HEK293 (cell line): ENCODE measurements at regions not wholly inside any gene's neighbourhood (a gene's known extent, or its start where the extent isn't known, plus 50 kb on each side); places are given as distances from the start of the nearest gene placed in this dataset.

Experiments used
- MEIS1 ChIP-seq: sonication (generic); formaldehyde crosslinking; IDR thresholded peaks from 2 replicates; pipeline ENCODE4 v1.8.1; 2022; ENCODE audit warnings: missing genetic modification reagents, mild to moderate bottlenecking, borderline replicate concordance
- TRIM28 ChIP-seq: IDR thresholded peaks from 2 replicates; pipeline ENCODE4 v1.6.1; 2011; ENCODE audit warnings: low read length, control low read depth, borderline replicate concordance
- YY2 ChIP-seq: fragments of 450-650 bp; formaldehyde crosslinking; IDR thresholded peaks from 2 replicates; pipeline ENCODE4 v1.5.1; 2016; ENCODE audit warnings: missing biosample characterization, missing genetic modification characterization
- ZBTB21 ChIP-seq: fragments of 450-650 bp; formaldehyde crosslinking; IDR thresholded peaks from 2 replicates; pipeline ENCODE4 v1.5.1; 2017; ENCODE audit warnings: missing biosample characterization, missing genetic modification characterization
- ZBTB7A ChIP-seq: fragments of 450-650 bp; formaldehyde crosslinking; IDR thresholded peaks from 2 replicates; pipeline ENCODE4 v1.5.1; 2016; ENCODE audit warnings: low read depth, missing biosample characterization, missing genetic modification characterization
- ZFP41 ChIP-seq: fragments of 450-650 bp; formaldehyde crosslinking; IDR thresholded peaks from 2 replicates; pipeline ENCODE4 v1.5.1; 2016; ENCODE audit warnings: missing biosample characterization, missing genetic modification characterization, borderline replicate concordance
- ZNF169 ChIP-seq: fragments of 450-650 bp; formaldehyde crosslinking; IDR thresholded peaks from 2 replicates; pipeline ENCODE4 v1.5.1; 2016; ENCODE audit warnings: missing biosample characterization, missing genetic modification characterization
- ZNF24 ChIP-seq: fragments of 450-650 bp; formaldehyde crosslinking; IDR thresholded peaks from 2 replicates; pipeline ENCODE4 v1.5.1; 2016; ENCODE audit warnings: missing biosample characterization, missing genetic modification characterization
- TF ChIP-seq, protein P1 (sequence below): fragments of 450-650 bp; formaldehyde crosslinking; IDR thresholded peaks from 2 replicates; pipeline ENCODE4 v1.5.1; 2016; ENCODE audit warnings: missing biosample characterization, missing genetic modification characterization, low read depth
- TF ChIP-seq, protein P2 (sequence below): fragments of 450-650 bp; formaldehyde crosslinking; IDR thresholded peaks from 2 replicates; pipeline ENCODE4 v1.5.1; 2016; ENCODE audit warnings: missing biosample characterization, missing genetic modification characterization, low read depth
- TF ChIP-seq, protein P3 (sequence below): fragments of 450-650 bp; formaldehyde crosslinking; IDR thresholded peaks from 2 replicates; pipeline ENCODE4 v1.5.1; 2016; ENCODE audit warnings: missing biosample characterization, missing genetic modification characterization
- TF ChIP-seq, protein P4 (sequence below): fragments of 450-650 bp; formaldehyde crosslinking; IDR thresholded peaks from 2 replicates; pipeline ENCODE4 v1.5.1; 2016; ENCODE audit warnings: missing biosample characterization, missing genetic modification characterization
- TF ChIP-seq, protein P5 (sequence below): fragments of 450-650 bp; formaldehyde crosslinking; IDR thresholded peaks from 2 replicates; pipeline ENCODE4 v1.5.1; 2017; ENCODE audit warnings: missing biosample characterization, missing genetic modification characterization

DNA sequence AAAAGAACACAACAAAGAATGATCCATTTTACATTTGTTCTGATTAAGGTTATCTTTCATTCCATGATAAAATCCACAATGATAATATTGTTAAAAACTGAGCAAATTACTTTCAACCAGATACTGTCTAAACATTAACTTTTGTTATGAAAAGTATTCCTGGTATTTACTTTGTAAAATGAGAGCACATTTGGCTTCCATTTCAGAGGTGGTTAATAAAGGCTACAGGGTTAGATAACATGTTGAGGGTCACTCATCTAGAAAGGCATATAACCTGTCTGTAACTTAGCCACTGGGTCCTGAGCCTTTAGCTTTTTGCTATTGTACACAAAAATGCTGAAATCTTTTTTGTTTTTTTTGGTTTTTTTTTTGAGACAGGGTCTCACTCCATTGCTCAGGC, 99.3 kb downstream of the ANXA2R start:
- TF ChIP-seq ZBTB21 = no peak
- no peak for TF ChIP-seq YY2 (tag by site-specific recombination)
- TF ChIP-seq, protein P1, sequence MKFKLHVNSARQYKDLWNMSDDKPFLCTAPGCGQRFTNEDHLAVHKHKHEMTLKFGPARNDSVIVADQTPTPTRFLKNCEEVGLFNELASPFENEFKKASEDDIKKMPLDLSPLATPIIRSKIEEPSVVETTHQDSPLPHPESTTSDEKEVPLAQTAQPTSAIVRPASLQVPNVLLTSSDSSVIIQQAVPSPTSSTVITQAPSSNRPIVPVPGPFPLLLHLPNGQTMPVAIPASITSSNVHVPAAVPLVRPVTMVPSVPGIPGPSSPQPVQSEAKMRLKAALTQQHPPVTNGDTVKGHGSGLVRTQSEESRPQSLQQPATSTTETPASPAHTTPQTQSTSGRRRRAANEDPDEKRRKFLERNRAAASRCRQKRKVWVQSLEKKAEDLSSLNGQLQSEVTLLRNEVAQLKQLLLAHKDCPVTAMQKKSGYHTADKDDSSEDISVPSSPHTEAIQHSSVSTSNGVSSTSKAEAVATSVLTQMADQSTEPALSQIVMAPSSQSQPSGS (tag by site-specific recombination) = no peak
- TF ChIP-seq, protein P2, sequence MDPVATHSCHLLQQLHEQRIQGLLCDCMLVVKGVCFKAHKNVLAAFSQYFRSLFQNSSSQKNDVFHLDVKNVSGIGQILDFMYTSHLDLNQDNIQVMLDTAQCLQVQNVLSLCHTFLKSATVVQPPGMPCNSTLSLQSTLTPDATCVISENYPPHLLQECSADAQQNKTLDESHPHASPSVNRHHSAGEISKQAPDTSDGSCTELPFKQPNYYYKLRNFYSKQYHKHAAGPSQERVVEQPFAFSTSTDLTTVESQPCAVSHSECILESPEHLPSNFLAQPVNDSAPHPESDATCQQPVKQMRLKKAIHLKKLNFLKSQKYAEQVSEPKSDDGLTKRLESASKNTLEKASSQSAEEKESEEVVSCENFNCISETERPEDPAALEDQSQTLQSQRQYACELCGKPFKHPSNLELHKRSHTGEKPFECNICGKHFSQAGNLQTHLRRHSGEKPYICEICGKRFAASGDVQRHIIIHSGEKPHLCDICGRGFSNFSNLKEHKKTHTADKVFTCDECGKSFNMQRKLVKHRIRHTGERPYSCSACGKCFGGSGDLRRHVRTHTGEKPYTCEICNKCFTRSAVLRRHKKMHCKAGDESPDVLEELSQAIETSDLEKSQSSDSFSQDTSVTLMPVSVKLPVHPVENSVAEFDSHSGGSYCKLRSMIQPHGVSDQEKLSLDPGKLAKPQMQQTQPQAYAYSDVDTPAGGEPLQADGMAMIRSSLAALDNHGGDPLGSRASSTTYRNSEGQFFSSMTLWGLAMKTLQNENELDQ (tag by site-specific recombination) = no peak
- TF ChIP-seq TRIM28 = no peak
- TF ChIP-seq, protein P3, sequence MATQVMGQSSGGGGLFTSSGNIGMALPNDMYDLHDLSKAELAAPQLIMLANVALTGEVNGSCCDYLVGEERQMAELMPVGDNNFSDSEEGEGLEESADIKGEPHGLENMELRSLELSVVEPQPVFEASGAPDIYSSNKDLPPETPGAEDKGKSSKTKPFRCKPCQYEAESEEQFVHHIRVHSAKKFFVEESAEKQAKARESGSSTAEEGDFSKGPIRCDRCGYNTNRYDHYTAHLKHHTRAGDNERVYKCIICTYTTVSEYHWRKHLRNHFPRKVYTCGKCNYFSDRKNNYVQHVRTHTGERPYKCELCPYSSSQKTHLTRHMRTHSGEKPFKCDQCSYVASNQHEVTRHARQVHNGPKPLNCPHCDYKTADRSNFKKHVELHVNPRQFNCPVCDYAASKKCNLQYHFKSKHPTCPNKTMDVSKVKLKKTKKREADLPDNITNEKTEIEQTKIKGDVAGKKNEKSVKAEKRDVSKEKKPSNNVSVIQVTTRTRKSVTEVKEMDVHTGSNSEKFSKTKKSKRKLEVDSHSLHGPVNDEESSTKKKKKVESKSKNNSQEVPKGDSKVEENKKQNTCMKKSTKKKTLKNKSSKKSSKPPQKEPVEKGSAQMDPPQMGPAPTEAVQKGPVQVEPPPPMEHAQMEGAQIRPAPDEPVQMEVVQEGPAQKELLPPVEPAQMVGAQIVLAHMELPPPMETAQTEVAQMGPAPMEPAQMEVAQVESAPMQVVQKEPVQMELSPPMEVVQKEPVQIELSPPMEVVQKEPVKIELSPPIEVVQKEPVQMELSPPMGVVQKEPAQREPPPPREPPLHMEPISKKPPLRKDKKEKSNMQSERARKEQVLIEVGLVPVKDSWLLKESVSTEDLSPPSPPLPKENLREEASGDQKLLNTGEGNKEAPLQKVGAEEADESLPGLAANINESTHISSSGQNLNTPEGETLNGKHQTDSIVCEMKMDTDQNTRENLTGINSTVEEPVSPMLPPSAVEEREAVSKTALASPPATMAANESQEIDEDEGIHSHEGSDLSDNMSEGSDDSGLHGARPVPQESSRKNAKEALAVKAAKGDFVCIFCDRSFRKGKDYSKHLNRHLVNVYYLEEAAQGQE (tag by site-specific recombination) = no peak
- TF ChIP-seq, protein P4, sequence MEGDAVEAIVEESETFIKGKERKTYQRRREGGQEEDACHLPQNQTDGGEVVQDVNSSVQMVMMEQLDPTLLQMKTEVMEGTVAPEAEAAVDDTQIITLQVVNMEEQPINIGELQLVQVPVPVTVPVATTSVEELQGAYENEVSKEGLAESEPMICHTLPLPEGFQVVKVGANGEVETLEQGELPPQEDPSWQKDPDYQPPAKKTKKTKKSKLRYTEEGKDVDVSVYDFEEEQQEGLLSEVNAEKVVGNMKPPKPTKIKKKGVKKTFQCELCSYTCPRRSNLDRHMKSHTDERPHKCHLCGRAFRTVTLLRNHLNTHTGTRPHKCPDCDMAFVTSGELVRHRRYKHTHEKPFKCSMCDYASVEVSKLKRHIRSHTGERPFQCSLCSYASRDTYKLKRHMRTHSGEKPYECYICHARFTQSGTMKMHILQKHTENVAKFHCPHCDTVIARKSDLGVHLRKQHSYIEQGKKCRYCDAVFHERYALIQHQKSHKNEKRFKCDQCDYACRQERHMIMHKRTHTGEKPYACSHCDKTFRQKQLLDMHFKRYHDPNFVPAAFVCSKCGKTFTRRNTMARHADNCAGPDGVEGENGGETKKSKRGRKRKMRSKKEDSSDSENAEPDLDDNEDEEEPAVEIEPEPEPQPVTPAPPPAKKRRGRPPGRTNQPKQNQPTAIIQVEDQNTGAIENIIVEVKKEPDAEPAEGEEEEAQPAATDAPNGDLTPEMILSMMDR (tag by site-specific recombination) = no peak
- TF ChIP-seq ZBTB7A = no peak
- no peak for TF ChIP-seq MEIS1 (CRISPR knock-in tag)
- no peak for TF ChIP-seq ZNF169 (tag by site-specific recombination)
- TF ChIP-seq ZFP41 (tag by site-specific recombination) = no peak
- TF ChIP-seq, protein P5, sequence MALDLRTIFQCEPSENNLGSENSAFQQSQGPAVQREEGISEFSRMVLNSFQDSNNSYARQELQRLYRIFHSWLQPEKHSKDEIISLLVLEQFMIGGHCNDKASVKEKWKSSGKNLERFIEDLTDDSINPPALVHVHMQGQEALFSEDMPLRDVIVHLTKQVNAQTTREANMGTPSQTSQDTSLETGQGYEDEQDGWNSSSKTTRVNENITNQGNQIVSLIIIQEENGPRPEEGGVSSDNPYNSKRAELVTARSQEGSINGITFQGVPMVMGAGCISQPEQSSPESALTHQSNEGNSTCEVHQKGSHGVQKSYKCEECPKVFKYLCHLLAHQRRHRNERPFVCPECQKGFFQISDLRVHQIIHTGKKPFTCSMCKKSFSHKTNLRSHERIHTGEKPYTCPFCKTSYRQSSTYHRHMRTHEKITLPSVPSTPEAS (tag by site-specific recombination) = no peak
- TF ChIP-seq ZNF24 = no peak
